Thyroid gland (tissue), 4 donors: ENCODE measurements at regions not wholly inside any gene's neighbourhood (a gene's known extent, or its start where the extent isn't known, plus 50 kb on each side); places are given as distances from the start of the nearest gene placed in this dataset.

Experiments used
- CTCF ChIP-seq, 6 experiments: fragments of 200-600 bp in 3 of 6; fragments of 450-650 bp in 3 of 6; sonication (generic) in 3 of 6; IDR thresholded peaks; one replicate each; pipeline ENCODE4 v1.5.1; 2016 to 2019; ENCODE audit warnings: antibody characterized with exemption in 6 of 6, mild to moderate bottlenecking in 2 of 6, inconsistent platforms in 1 of 6, moderate library complexity in 1 of 6
- POLR2A ChIP-seq, 2 donors: fragments of 450-650 bp; IDR thresholded peaks; one replicate each; pipeline ENCODE4 v1.6.1; 2017; ENCODE audit warnings: antibody characterized with exemption in 2 of 2, mild to moderate bottlenecking in 2 of 2, moderate library complexity in 1 of 2

GRCh38 chr3:31047673-31048072 lies 153.2 kb upstream of the GADL1 start:
- TF ChIP-seq CTCF (IDR thresholded peaks at IDR 0.05) = no peak
- TF ChIP-seq POLR2A (IDR thresholded peaks at IDR 0.05) = no peak
